Activated naive CD4-positive, alpha-beta T cell treated with anti-CD3 and anti-CD28 coated beads, Interleukin-2, amount 50 U/mL, for 16 hours (primary cell): ENCODE measurements at regions not wholly inside any gene's neighbourhood (a gene's known extent, or its start where the extent isn't known, plus 50 kb on each side); places are given as distances from the start of the nearest gene placed in this dataset.

ENCODE experiments used
- DNase-seq: peaks from one replicate; pipeline ENCODE4 v3.0.0-alpha.2; 2020

GRCh38 chr4:53764761-53765490 lies 173.6 kb upstream of the LNX1 start:
- no peak for DNase-seq

GRCh38 chr4:53763813-53764597 lies 172.7 kb upstream of the LNX1 start:
- no peak for DNase-seq

- no peak for DNase-seq
Observed at GRCh38 chr4:53755656-53756055, 164.4 kb upstream of the LNX1 start.

GRCh38 chr4:53752124-53752523 lies 160.8 kb upstream of the LNX1 start:
- no peak for DNase-seq

- DNase-seq, result no peak
Observed at GRCh38 chr4:53748328-53748772, 157.1 kb upstream of the LNX1 start.

- no peak for DNase-seq
Observed at GRCh38 chr4:53747401-53747800, 156.1 kb upstream of the LNX1 start.

- no peak for DNase-seq
Observed at GRCh38 chr4:53744446-53745160, 153.3 kb upstream of the LNX1 start.

GRCh38 chr4:53734584-53735353 lies 143.5 kb upstream of the LNX1 start:
- no peak for DNase-seq

GRCh38 chr4:53734182-53734581 lies 142.9 kb upstream of the LNX1 start:
- no peak for DNase-seq

GRCh38 chr4:53732661-53733060 lies 141.4 kb upstream of the LNX1 start:
- DNase-seq, result no peak

GRCh38 chr4:53730031-53730805 lies 138.9 kb upstream of the LNX1 start:
- DNase-seq, result no peak

- DNase-seq, result no peak
Observed at GRCh38 chr4:53722110-53722509, 130.8 kb upstream of the LNX1 start.

GRCh38 chr4:53721263-53721662 lies 130.0 kb upstream of the LNX1 start:
- no peak for DNase-seq

GRCh38 chr4:53720776-53721175 lies 129.5 kb upstream of the LNX1 start:
- DNase-seq, result no peak

GRCh38 chr4:53717064-53717549 lies 125.8 kb upstream of the LNX1 start:
- no peak for DNase-seq

- no peak for DNase-seq
Observed at GRCh38 chr4:53716471-53717063, 125.3 kb upstream of the LNX1 start.

GRCh38 chr4:53716011-53716410 lies 124.7 kb upstream of the LNX1 start:
- DNase-seq, result no peak

- no peak for DNase-seq
Observed at GRCh38 chr4:53714236-53715140, 123.2 kb upstream of the LNX1 start.

- DNase-seq, result no peak
Observed at GRCh38 chr4:53713767-53714166, 122.5 kb upstream of the LNX1 start.

- no peak for DNase-seq
Observed at GRCh38 chr4:53713296-53713695, 122.0 kb upstream of the LNX1 start.
